WTC11 (cell line): ENCODE measurements at regions not wholly inside any gene's neighbourhood (a gene's known extent, or its start where the extent isn't known, plus 50 kb on each side); places are given as distances from the start of the nearest gene placed in this dataset.

Experiments
- ATAC-seq: fragments of 200-7000 bp; cut with Tn5 transposase; 2 replicates; pipeline ENCODE4 v1.10.0; 2021; ENCODE audit warnings: mild to moderate bottlenecking, moderate library complexity
- CTCF ChIA-PET: fragments of 300-600 bp; sonication (Branson Sonifier 250); formaldehyde crosslinking; loops from one replicate; lab custom pipeline; 2021; ENCODE audit warnings: antibody characterized with exemption; lab: Charles Lee
- POLR2A ChIA-PET: fragments of 350-600 bp; sonication (Branson Sonifier 250); formaldehyde crosslinking; loops from one replicate; lab custom pipeline; 2021; ENCODE audit warnings: antibody characterized with exemption; lab: Charles Lee
- DNase-seq: peaks from one replicate; pipeline ENCODE4 v3.0.0; 2021; ENCODE audit warnings: low spot score
- H3K27ac Mint-ChIP-seq: 2 replicates; pipeline ENCODE4 v1.8.0; 2021; ENCODE audit warnings: mixed read lengths
- H3K27me3 Mint-ChIP-seq: 2 replicates; pipeline ENCODE4 v1.8.0; 2021; ENCODE audit warnings: low read depth, mild to moderate bottlenecking, moderate library complexity, mixed read lengths
- H3K36me3 Mint-ChIP-seq: 2 replicates; pipeline ENCODE4 v1.8.0; 2021; ENCODE audit warnings: mixed read lengths
- H3K4me1 Mint-ChIP-seq: 2 replicates; pipeline ENCODE4 v1.8.0; 2022; ENCODE audit warnings: mixed read lengths
- H3K4me3 Mint-ChIP-seq: 2 replicates; pipeline ENCODE4 v1.8.0; 2021; ENCODE audit warnings: mild to moderate bottlenecking, moderate library complexity, mixed read lengths
- H3K9me3 Mint-ChIP-seq: 2 replicates; pipeline ENCODE4 v1.8.0; 2021; ENCODE audit warnings: mixed read lengths
- FOXP4 ChIP-seq: sonication (generic); formaldehyde crosslinking; IDR thresholded peaks from 2 replicates; pipeline ENCODE4 v1.8.0; 2022; ENCODE audit warnings: mild to moderate bottlenecking, missing genetic modification reagents
- GABPB1 ChIP-seq: sonication (generic); formaldehyde crosslinking; IDR thresholded peaks from 2 replicates; pipeline ENCODE4 v1.8.1; 2023; ENCODE audit warnings: mild to moderate bottlenecking, missing genetic modification reagents
- JAZF1 ChIP-seq: fragments of 250-450 bp; sonication (Bioruptor Pico); IDR thresholded peaks from 2 replicates; pipeline ENCODE4 v1.9.0; 2021; ENCODE audit warnings: moderate library complexity, mild to moderate bottlenecking, inconsistent platforms
- KAT7 ChIP-seq: sonication (generic); formaldehyde crosslinking; IDR thresholded peaks from 2 replicates; pipeline ENCODE4 v1.8.1; 2023; ENCODE audit warnings: missing genetic modification reagents, mild to moderate bottlenecking, borderline replicate concordance
- TCF7 ChIP-seq: sonication (generic); formaldehyde crosslinking; IDR thresholded peaks from 2 replicates; pipeline ENCODE4 v1.8.0; 2022; ENCODE audit warnings: mild to moderate bottlenecking, low read depth, missing genetic modification reagents, moderate library complexity
- TF ChIP-seq, protein P1 (sequence below): sonication (generic); formaldehyde crosslinking; IDR thresholded peaks from 2 replicates; pipeline ENCODE4 v1.8.1; 2023; ENCODE audit warnings: mild to moderate bottlenecking, missing genetic modification reagents, borderline replicate concordance
- TF ChIP-seq, protein P2 (sequence below): fragments of 200-600 bp; IDR thresholded peaks from 2 replicates; pipeline ENCODE4 v1.8.0; 2022; ENCODE audit warnings: antibody characterized with exemption
- TF ChIP-seq, protein P3 (sequence below): sonication (generic); formaldehyde crosslinking; IDR thresholded peaks from 2 replicates; pipeline ENCODE4 v1.8.0; 2022; ENCODE audit warnings: mild to moderate bottlenecking, missing genetic modification reagents
- TF ChIP-seq, protein P4 (sequence below): fragments of 250-450 bp; sonication (Bioruptor Pico); IDR thresholded peaks from 2 replicates; pipeline ENCODE4 v1.9.0; 2021; ENCODE audit warnings: mild to moderate bottlenecking, borderline replicate concordance
- TF ChIP-seq, protein P5 (sequence below): sonication (generic); formaldehyde crosslinking; IDR thresholded peaks from 2 replicates; pipeline ENCODE4 v1.8.1; 2022; ENCODE audit warnings: low read depth, mild to moderate bottlenecking, moderate library complexity, missing genetic modification reagents, borderline replicate concordance
- TF ChIP-seq, protein P6 (sequence below): sonication (generic); formaldehyde crosslinking; IDR thresholded peaks from 2 replicates; pipeline ENCODE4 v1.8.1; 2022; ENCODE audit warnings: low read depth, missing genetic modification reagents, borderline replicate concordance

DNA sequence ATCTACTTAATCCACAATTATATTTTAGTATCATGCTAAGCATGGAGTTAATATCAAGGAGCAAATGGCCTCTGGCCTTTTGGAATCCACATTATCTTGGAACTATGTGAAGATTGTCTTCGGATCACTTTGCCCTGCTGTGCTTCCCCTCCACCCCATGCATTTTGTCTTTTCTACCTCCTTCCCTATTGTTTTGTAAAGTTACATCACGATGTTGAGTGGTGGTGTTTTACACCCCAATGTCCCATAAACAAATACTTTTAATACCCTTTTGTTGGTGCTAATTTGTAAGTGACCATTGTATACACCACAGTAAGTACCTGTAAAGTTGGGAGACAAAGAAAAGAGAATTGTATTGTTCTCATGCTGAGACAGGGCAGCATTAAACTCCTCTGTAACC, 258.4 kb upstream of the ZNF717 start (continued):
- TF ChIP-seq, protein P1, sequence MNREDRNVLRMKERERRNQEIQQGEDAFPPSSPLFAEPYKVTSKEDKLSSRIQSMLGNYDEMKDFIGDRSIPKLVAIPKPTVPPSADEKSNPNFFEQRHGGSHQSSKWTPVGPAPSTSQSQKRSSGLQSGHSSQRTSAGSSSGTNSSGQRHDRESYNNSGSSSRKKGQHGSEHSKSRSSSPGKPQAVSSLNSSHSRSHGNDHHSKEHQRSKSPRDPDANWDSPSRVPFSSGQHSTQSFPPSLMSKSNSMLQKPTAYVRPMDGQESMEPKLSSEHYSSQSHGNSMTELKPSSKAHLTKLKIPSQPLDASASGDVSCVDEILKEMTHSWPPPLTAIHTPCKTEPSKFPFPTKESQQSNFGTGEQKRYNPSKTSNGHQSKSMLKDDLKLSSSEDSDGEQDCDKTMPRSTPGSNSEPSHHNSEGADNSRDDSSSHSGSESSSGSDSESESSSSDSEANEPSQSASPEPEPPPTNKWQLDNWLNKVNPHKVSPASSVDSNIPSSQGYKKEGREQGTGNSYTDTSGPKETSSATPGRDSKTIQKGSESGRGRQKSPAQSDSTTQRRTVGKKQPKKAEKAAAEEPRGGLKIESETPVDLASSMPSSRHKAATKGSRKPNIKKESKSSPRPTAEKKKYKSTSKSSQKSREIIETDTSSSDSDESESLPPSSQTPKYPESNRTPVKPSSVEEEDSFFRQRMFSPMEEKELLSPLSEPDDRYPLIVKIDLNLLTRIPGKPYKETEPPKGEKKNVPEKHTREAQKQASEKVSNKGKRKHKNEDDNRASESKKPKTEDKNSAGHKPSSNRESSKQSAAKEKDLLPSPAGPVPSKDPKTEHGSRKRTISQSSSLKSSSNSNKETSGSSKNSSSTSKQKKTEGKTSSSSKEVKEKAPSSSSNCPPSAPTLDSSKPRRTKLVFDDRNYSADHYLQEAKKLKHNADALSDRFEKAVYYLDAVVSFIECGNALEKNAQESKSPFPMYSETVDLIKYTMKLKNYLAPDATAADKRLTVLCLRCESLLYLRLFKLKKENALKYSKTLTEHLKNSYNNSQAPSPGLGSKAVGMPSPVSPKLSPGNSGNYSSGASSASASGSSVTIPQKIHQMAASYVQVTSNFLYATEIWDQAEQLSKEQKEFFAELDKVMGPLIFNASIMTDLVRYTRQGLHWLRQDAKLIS (CRISPR knock-in tag) = peak; percentile 84; the same call in 1 of the 2 replicates
- TF ChIP-seq FOXP4 (peak; percentile 95; the same call in 1 of the 2 replicates), JAZF1 (CRISPR knock-in tag) (peak; percentile 85; the same call in 1 of the 2 replicates)

- Mint-ChIP-seq H3K27ac (peak overlapping the region; percentile 99), H3K4me3 (no peak overlapping the region), H3K9me3 (no peaks in the 10 kb centered on the region), H3K4me1 (peaks cover 71% of the 10 kb centered on the region), H3K36me3 (no peaks in the 10 kb centered on the region), H3K27me3 (no peaks in the 10 kb centered on the region)
- peak; percentile 42 for DNase-seq
- TF ChIP-seq TCF7 (CRISPR knock-in tag) = no peak
- TF ChIP-seq, protein P2, sequence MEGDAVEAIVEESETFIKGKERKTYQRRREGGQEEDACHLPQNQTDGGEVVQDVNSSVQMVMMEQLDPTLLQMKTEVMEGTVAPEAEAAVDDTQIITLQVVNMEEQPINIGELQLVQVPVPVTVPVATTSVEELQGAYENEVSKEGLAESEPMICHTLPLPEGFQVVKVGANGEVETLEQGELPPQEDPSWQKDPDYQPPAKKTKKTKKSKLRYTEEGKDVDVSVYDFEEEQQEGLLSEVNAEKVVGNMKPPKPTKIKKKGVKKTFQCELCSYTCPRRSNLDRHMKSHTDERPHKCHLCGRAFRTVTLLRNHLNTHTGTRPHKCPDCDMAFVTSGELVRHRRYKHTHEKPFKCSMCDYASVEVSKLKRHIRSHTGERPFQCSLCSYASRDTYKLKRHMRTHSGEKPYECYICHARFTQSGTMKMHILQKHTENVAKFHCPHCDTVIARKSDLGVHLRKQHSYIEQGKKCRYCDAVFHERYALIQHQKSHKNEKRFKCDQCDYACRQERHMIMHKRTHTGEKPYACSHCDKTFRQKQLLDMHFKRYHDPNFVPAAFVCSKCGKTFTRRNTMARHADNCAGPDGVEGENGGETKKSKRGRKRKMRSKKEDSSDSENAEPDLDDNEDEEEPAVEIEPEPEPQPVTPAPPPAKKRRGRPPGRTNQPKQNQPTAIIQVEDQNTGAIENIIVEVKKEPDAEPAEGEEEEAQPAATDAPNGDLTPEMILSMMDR = peak; percentile 52
- ChIA-PET POLR2A (no interaction called here), CTCF (interaction anchor here (0.7 to 3.1 kb wide), 22 partner anchors 9 to 525 kb away, joined by 3 to 25 read pairs (median 4); no protein-coding TSS in a partner anchor)
- ATAC-seq = no peak
Observed at GRCh38 chr3:76044601-76045600, 259.6 kb upstream of the ZNF717 start.

DNA sequence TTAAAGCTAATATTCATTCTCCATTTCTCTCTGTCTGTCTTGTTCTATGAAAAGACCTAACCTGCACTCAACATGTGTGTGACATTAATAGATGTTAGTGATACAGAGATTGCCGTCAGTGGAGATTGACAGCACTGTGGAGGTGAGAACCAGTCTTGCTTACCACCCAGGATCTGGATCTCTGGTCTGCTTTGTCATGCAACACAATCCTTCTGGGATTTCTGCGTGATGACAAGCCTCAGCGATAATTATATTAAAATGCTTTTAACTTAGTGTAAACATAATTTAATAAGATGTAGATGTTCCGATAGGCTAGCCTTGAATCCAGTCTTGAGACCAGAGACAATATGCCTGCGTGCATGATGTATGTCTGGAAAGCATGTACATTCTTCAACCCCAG, 262.0 kb upstream of the ZNF717 start:
- no peaks in the 10 kb centered on the region for H3K36me3 Mint-ChIP-seq
- CTCF ChIA-PET = no interaction called here
- H3K27ac Mint-ChIP-seq = no peak overlapping the region
- POLR2A ChIA-PET = no interaction called here
- no peak for DNase-seq
- H3K27me3 Mint-ChIP-seq = no peaks in the 10 kb centered on the region
- TF ChIP-seq, protein P3, sequence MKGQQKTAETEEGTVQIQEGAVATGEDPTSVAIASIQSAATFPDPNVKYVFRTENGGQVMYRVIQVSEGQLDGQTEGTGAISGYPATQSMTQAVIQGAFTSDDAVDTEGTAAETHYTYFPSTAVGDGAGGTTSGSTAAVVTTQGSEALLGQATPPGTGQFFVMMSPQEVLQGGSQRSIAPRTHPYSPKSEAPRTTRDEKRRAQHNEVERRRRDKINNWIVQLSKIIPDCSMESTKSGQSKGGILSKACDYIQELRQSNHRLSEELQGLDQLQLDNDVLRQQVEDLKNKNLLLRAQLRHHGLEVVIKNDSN = no peak
- TF ChIP-seq, protein P4, sequence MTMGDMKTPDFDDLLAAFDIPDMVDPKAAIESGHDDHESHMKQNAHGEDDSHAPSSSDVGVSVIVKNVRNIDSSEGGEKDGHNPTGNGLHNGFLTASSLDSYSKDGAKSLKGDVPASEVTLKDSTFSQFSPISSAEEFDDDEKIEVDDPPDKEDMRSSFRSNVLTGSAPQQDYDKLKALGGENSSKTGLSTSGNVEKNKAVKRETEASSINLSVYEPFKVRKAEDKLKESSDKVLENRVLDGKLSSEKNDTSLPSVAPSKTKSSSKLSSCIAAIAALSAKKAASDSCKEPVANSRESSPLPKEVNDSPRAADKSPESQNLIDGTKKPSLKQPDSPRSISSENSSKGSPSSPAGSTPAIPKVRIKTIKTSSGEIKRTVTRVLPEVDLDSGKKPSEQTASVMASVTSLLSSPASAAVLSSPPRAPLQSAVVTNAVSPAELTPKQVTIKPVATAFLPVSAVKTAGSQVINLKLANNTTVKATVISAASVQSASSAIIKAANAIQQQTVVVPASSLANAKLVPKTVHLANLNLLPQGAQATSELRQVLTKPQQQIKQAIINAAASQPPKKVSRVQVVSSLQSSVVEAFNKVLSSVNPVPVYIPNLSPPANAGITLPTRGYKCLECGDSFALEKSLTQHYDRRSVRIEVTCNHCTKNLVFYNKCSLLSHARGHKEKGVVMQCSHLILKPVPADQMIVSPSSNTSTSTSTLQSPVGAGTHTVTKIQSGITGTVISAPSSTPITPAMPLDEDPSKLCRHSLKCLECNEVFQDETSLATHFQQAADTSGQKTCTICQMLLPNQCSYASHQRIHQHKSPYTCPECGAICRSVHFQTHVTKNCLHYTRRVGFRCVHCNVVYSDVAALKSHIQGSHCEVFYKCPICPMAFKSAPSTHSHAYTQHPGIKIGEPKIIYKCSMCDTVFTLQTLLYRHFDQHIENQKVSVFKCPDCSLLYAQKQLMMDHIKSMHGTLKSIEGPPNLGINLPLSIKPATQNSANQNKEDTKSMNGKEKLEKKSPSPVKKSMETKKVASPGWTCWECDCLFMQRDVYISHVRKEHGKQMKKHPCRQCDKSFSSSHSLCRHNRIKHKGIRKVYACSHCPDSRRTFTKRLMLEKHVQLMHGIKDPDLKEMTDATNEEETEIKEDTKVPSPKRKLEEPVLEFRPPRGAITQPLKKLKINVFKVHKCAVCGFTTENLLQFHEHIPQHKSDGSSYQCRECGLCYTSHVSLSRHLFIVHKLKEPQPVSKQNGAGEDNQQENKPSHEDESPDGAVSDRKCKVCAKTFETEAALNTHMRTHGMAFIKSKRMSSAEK (CRISPR knock-in tag) = no peak
- TF ChIP-seq GABPB1 (no peak), JAZF1 (CRISPR knock-in tag) (no peak), KAT7 (CRISPR knock-in tag) (no peak)
- TF ChIP-seq, protein P5, sequence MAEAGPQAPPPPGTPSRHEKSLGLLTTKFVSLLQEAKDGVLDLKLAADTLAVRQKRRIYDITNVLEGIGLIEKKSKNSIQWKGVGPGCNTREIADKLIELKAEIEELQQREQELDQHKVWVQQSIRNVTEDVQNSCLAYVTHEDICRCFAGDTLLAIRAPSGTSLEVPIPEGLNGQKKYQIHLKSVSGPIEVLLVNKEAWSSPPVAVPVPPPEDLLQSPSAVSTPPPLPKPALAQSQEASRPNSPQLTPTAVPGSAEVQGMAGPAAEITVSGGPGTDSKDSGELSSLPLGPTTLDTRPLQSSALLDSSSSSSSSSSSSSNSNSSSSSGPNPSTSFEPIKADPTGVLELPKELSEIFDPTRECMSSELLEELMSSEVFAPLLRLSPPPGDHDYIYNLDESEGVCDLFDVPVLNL (CRISPR knock-in tag) = no peak
- TF ChIP-seq, protein P6, sequence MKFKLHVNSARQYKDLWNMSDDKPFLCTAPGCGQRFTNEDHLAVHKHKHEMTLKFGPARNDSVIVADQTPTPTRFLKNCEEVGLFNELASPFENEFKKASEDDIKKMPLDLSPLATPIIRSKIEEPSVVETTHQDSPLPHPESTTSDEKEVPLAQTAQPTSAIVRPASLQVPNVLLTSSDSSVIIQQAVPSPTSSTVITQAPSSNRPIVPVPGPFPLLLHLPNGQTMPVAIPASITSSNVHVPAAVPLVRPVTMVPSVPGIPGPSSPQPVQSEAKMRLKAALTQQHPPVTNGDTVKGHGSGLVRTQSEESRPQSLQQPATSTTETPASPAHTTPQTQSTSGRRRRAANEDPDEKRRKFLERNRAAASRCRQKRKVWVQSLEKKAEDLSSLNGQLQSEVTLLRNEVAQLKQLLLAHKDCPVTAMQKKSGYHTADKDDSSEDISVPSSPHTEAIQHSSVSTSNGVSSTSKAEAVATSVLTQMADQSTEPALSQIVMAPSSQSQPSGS (CRISPR knock-in tag) = no peak
- peaks cover 69% of the 10 kb centered on the region for H3K4me1 Mint-ChIP-seq
- no peak overlapping the region for H3K4me3 Mint-ChIP-seq
- ATAC-seq = no peak
- H3K9me3 Mint-ChIP-seq = no peaks in the 10 kb centered on the region
